HG03196 (cell line): ENCODE measurements at regions not wholly inside any gene's neighbourhood (a gene's known extent, or its start where the extent isn't known, plus 50 kb on each side); places are given as distances from the start of the nearest gene placed in this dataset.

ENCODE experiments used
- ATAC-seq: cut with Tn5 transposase; IDR thresholded peaks from one replicate; pipeline ENCODE4 v1.9.1; 2021; ENCODE audit not compliant: unreplicated experiment

- ATAC-seq = no peak
Measured at GRCh38 chr4:162241857-162242256, 78.1 kb upstream of the FSTL5 start.

GRCh38 chr4:162239992-162240769 lies 76.4 kb upstream of the FSTL5 start:
- ATAC-seq = no peak

- no peak for ATAC-seq
Measured at GRCh38 chr4:162237676-162238075, 73.9 kb upstream of the FSTL5 start.

GRCh38 chr4:162234595-162234994 lies 70.8 kb upstream of the FSTL5 start:
- ATAC-seq = no peak

- ATAC-seq = no peak
Measured at GRCh38 chr4:162232349-162232748, 68.5 kb upstream of the FSTL5 start.

GRCh38 chr4:162229670-162230069 lies 65.9 kb upstream of the FSTL5 start:
- ATAC-seq = no peak

- no peak for ATAC-seq
Measured at GRCh38 chr4:162221148-162221547, 57.3 kb upstream of the FSTL5 start.
